AG04450 (cell line): ENCODE measurements at regions not wholly inside any gene's neighbourhood (a gene's known extent, or its start where the extent isn't known, plus 50 kb on each side); places are given as distances from the start of the nearest gene placed in this dataset.
"Not testable (repeated sequence)": the region's sequence is repeated elsewhere in the genome, so short reads cannot be mapped to it uniquely, and the experiment has no call there.

ENCODE experiments used
- CTCF ChIA-PET: fragments of 300-600, 350-600 bp; formaldehyde crosslinking; extraction: SDS; loops from one replicate; lab custom pipeline; 2022; ENCODE audit warnings: antibody characterized with exemption, inconsistent platforms; lab: Charles Lee
- POLR2A ChIA-PET: fragments of 350-600 bp; formaldehyde crosslinking; extraction: SDS; loops from one replicate; lab custom pipeline; 2021; ENCODE audit warnings: antibody characterized with exemption, inconsistent platforms; lab: Yijun Ruan, JAX
- DNase-seq: peaks from one replicate; pipeline ENCODE4 v3.0.0-alpha.2; 2011; ENCODE audit warnings: low read depth, low spot score
- H3K27ac ChIP-seq: one replicate; pipeline ENCODE4 v1.5.1; 2012; ENCODE audit warnings: low read depth, low read length, control low read depth
- H3K27me3 ChIP-seq: one replicate; pipeline ENCODE4 v1.6.0; 2012; ENCODE audit warnings: low read length; ENCODE audit not compliant: control insufficient read depth, insufficient read depth
- H3K4me3 ChIP-seq: 2 replicates; pipeline ENCODE4 v1.5.1; 2011; ENCODE audit warnings: mild to moderate bottlenecking, low read depth, low read length, control low read depth
- H3K9me3 ChIP-seq: 2 replicates; pipeline ENCODE4 v1.5.1; 2012; ENCODE audit warnings: low read length; ENCODE audit not compliant: control insufficient read depth, insufficient read depth
- CTCF ChIP-seq: IDR thresholded peaks from 2 replicates; pipeline ENCODE4 v1.5.1; 2011; ENCODE audit warnings: low read depth, low read length, control low read depth, inconsistent platforms

DNA sequence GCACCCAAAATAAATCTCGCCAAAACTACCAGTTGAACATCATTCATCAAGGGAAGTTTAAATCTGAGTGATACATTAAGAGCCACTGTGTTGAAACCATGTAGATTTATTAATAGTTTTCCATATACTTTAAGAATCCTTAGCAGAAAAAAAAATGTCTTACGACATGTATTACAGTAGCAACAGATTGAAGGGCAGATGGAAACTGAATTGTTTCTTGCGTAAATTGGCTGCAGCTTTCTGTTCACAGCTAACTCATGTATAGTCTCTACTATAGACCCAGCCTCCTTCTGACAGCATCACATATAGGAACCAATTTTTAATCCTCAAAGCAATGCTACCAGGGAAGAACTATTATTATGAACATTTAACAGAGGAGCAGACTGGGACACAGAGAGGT, 195.2 kb upstream of the PUDP start:
- Histone ChIP-seq H3K9me3 (no peaks in the 10 kb centered on the region), H3K27ac (no peak overlapping the region), H3K27me3 (no peaks in the 10 kb centered on the region), H3K4me3 (no peak overlapping the region)
- TF ChIP-seq CTCF = no peak
- DNase-seq = no peak
- ChIA-PET CTCF (no interaction called here), POLR2A (no interaction called here)

- H3K27me3 ChIP-seq, H3K9me3 ChIP-seq, H3K27ac ChIP-seq, CTCF ChIA-PET, DNase-seq, POLR2A ChIA-PET, H3K4me3 ChIP-seq: not testable (repeated sequence)
Measured at GRCh38 chrX:7335816-7336362, 187.9 kb upstream of the PUDP start.

DNA sequence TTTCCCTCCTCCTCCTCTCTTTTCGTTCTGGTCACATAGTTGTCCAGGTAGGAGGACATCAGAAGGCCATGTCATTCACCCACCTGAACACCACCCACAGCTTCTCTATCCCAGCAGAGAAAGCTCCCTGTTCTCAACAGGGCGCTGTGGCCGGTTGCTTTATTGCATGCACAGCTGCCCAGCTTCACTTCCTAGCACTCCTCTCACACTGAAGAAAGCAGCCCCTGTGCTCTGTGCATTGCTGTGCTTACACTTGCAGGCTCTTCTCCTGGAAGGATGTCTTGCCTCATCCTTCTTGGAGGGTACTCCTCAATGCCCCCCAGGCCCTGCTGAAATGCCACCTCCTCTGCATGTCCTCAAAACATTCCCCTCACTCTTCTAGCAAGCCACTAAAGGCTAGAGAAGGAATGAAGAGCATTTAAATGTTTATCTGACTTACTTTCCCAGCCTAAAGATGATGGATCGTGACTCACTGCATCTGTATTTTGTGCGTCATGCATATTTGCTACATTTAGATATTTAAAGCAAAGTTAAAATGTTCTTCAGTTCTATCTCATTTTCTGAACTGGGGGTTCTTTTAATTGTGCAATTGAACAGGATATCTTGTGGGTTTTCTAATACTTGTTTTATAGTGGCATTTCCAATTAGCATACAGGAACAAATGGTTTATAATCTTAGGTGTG, 186.4 kb upstream of the PUDP start:
- ChIA-PET POLR2A (no interaction called here), CTCF (no interaction called here)
- peak; percentile 55 for DNase-seq
- no peak for TF ChIP-seq CTCF
- Histone ChIP-seq H3K4me3 (no peak overlapping the region), H3K27me3 (no peaks in the 10 kb centered on the region), H3K9me3 (no peaks in the 10 kb centered on the region), H3K27ac (peak overlapping the region; percentile 80)

DNA sequence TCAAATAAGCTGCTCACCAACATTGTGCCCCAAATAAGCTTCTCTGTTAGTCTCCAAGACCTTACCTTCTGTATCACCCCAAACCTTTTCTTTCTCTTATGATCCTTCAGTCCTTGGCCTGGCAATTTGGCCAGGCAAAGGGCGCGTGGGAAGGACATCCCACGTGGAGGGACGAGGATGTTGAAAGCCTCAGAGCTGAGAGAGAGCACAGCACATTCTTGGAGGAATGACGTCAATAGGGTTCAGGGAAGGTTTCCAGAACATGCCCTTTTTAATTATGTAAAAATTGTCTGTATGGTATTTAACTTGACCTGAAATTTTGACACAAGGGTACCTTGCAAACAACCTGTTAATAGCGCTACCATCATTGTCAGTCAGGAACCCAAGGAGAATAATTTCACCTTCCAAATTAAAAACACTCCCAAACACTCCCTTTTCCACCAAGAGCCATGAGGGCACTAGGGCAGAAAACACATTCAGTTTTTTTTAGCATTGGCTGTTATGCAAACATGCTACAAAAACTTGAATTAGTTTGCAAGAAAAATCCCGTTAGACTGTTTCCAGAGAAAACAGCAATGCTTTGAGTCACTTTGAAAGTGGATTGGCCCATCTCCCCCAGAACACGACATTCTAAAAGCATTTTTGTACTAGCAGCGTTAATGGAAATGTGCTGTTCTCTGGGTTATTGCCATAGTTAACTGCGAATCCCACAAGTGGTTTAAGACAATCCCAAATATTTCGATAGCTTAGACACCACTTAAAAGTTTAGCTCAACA, 183.2 kb upstream of the PUDP start:
- TF ChIP-seq CTCF = no peak

DNA sequence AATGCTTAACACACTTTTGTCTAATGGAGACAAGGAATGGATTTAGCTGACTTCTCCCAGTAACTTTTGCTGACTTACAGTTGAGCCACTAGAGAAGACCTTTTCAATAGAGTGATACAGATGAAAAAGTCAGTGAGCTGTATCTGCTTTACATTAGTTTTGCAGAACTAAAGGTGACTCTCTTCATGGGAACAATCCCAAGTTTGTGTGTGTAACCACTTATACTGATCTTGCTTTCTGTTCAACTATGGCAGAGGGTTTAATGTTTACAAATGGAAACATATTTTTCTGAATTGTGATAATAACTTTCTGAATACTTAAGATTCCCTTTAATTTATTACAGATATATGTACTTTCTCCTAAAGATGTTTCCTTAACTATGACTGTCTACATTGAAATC, 182.6 kb upstream of the PUDP start:
- TF ChIP-seq CTCF = no peak
- POLR2A ChIA-PET = interaction anchor here (1.0 to 1.2 kb wide), 2 partner anchors 12 to 61 kb away, joined by 3 read pairs; no protein-coding TSS in a partner anchor
- CTCF ChIA-PET = no interaction called here
- no peak overlapping the region for H3K4me3 ChIP-seq
- no peak for DNase-seq
- no peaks in the 10 kb centered on the region for H3K9me3 ChIP-seq
- no peaks in the 10 kb centered on the region for H3K27me3 ChIP-seq
- no peak overlapping the region for H3K27ac ChIP-seq

More for the DNA sequence above, 183.2 kb upstream of the PUDP start:
- ChIA-PET POLR2A (interaction anchor here (1.0 to 1.2 kb wide), 2 partner anchors 13 to 61 kb away, joined by 3 read pairs; no protein-coding TSS in a partner anchor), CTCF (no interaction called here)
- H3K27ac ChIP-seq = peak overlapping the region; percentile 61
- no peaks in the 10 kb centered on the region for H3K9me3 ChIP-seq
- H3K27me3 ChIP-seq = no peaks in the 10 kb centered on the region
- no peak overlapping the region for H3K4me3 ChIP-seq
- no peak for DNase-seq
